HCT116 (cell line): ENCODE measurements at regions not wholly inside any gene's neighbourhood (a gene's known extent, or its start where the extent isn't known, plus 50 kb on each side); places are given as distances from the start of the nearest gene placed in this dataset.

ENCODE experiments used
- ATAC-seq: fragments of 200-7000 bp; cut with Tn5 transposase; 2 replicates; pipeline ENCODE4 v1.9.1; 2020; ENCODE audit warnings: mild to moderate bottlenecking, moderate library complexity
- BruUV-seq: library from RNA; stranded (reverse); fragments of 400-500 nt; replicated peaks from 2 replicates; lab custom pipeline; 2021; lab: Mats Ljungman, UMichigan
- CTCF ChIA-PET: fragments of 300-600 bp; sonication (Branson Sonifier 250); formaldehyde crosslinking; loops from one replicate; lab custom pipeline; 2021; ENCODE audit warnings: antibody characterized with exemption; lab: Charles Lee
- POLR2A ChIA-PET: fragments of 300-600, 350-600 bp; sonication (Branson Sonifier 250); formaldehyde crosslinking; loops from one replicate; lab custom pipeline; 2021; ENCODE audit warnings: antibody characterized with exemption; lab: Charles Lee
- RAD21 ChIA-PET, 2 experiments: fragments of 300-600 bp; sonication (Branson Sonifier 250); formaldehyde crosslinking; loops; one replicate each; lab custom pipeline; 2023; ENCODE audit warnings: low total read pairs in 2 of 2; ENCODE audit not compliant: uncharacterized antibody in 2 of 2, unreplicated experiment in 2 of 2, low non-redundant PET in 1 of 2; lab: Charles Lee
- DNase-seq: peaks from one replicate; pipeline ENCODE4 v3.0.0-alpha.2; 2010; ENCODE audit warnings: low read depth, low spot score
- H2AFZ ChIP-seq: fragments of 200-600 bp; shearing (Covaris generic), sonication (generic); 2 replicates; pipeline ENCODE4 v1.6.1; 2017; ENCODE audit warnings: low read depth, mixed run types, mixed read lengths, antibody characterized with exemption, low read length; ENCODE audit not compliant: poor library complexity, severe bottlenecking
- H3K27ac ChIP-seq: 2 replicates; pipeline ENCODE4 v1.5.1; 2012; ENCODE audit warnings: low read depth, low read length
- H3K27me3 ChIP-seq: fragments of 200-600 bp; sonication (generic); 2 replicates; pipeline ENCODE4 v1.6.1; 2016; ENCODE audit warnings: mixed run types, low read length, mixed read lengths; ENCODE audit not compliant: insufficient read depth
- H3K36me3 ChIP-seq, 2 experiments: fragments of 200-500 bp in 1 of 2; fragments of 200-600 bp in 1 of 2; sonication (Bioruptor generic) in 1 of 2; sonication (generic) in 1 of 2; 2 replicates each; pipeline versions ENCODE4 v1.5.1 to v1.6.1; 2014 to 2016; ENCODE audit warnings: low read length in 2 of 2, inconsistent platforms in 1 of 2, mixed read lengths in 1 of 2, mixed run types in 1 of 2; ENCODE audit not compliant: insufficient read depth in 2 of 2, control insufficient read depth in 1 of 2
- H3K4me1 ChIP-seq, 2 experiments: fragments of 200-600 bp in 1 of 2; sonication (generic) in 1 of 2; 2 replicates each; pipeline versions ENCODE4 v1.5.1 to v1.6.1; 2012 to 2017; ENCODE audit warnings: low read length in 2 of 2, inconsistent platforms in 1 of 2, mild to moderate bottlenecking in 1 of 2, mixed read lengths in 1 of 2, mixed run types in 1 of 2, moderate library complexity in 1 of 2; ENCODE audit not compliant: insufficient read depth in 2 of 2, control insufficient read depth in 1 of 2
- H3K4me2 ChIP-seq: fragments of 200-600 bp; sonication (generic); 2 replicates; pipeline ENCODE4 v1.6.1; 2017; ENCODE audit warnings: mixed run types, low read length, mixed read lengths
- H3K4me3 ChIP-seq, 2 experiments: fragments of 200-600 bp in 1 of 2; sonication (generic) in 1 of 2; replicated peaks in 1 of 2; 2 replicates each; pipeline ENCODE4 v1.5.1; 2011 to 2016; ENCODE audit warnings: low read length in 2 of 2, control low read depth in 1 of 2, low read depth in 1 of 2, mild to moderate bottlenecking in 1 of 2, mixed read lengths in 1 of 2, mixed run types in 1 of 2
- H3K79me2 ChIP-seq: fragments of 200-600 bp; sonication (generic); 2 replicates; pipeline ENCODE4 v1.6.1; 2017; ENCODE audit warnings: mild to moderate bottlenecking, mixed run types, low read length, moderate library complexity, mixed read lengths; ENCODE audit not compliant: insufficient read depth
- H3K9ac ChIP-seq: fragments of 200-600 bp; sonication (generic); 2 replicates; pipeline ENCODE4 v1.6.1; 2016; ENCODE audit warnings: low read length, mixed read lengths
- H3K9me2 ChIP-seq: fragments of 200-600 bp; sonication (generic), shearing (Covaris generic); 2 replicates; pipeline ENCODE4 v1.6.1; 2017; ENCODE audit warnings: mixed run types, mild to moderate bottlenecking, moderate library complexity; ENCODE audit not compliant: insufficient read depth
- H3K9me3 ChIP-seq, 2 experiments: fragments of 200-500 bp in 1 of 2; fragments of 200-600 bp in 1 of 2; sonication (Bioruptor generic) in 1 of 2; sonication (generic) in 1 of 2; 2 replicates each; pipeline ENCODE4 v1.6.1; 2014 to 2017; ENCODE audit warnings: low read length in 2 of 2, mixed read lengths in 2 of 2, inconsistent platforms in 1 of 2, low read depth in 1 of 2, mild to moderate bottlenecking in 1 of 2, mixed run types in 1 of 2, moderate library complexity in 1 of 2; ENCODE audit not compliant: control insufficient read depth in 1 of 2, insufficient read depth in 1 of 2
- H4K20me1 ChIP-seq: fragments of 200-600 bp; sonication (generic), shearing (Covaris generic); 2 replicates; pipeline ENCODE4 v1.6.1; 2017; ENCODE audit warnings: mixed run types, mild to moderate bottlenecking, moderate library complexity; ENCODE audit not compliant: insufficient read depth
- ATF3 ChIP-seq: IDR thresholded peaks from 2 replicates; pipeline ENCODE4 v1.6.1; 2012
- CBX3 ChIP-seq: IDR thresholded peaks from 2 replicates; pipeline ENCODE4 v1.6.1; 2012; ENCODE audit warnings: low read depth
- CEBPB ChIP-seq: IDR thresholded peaks from 2 replicates; pipeline ENCODE4 v1.6.1; 2012; ENCODE audit warnings: low read depth
- CTCF ChIP-seq, 3 experiments: fragments of 200-600 bp in 1 of 3; sonication (generic) in 1 of 3; IDR thresholded peaks in 2 of 3; conservative IDR thresholded peaks in 1 of 3; 2 replicates each; pipeline ENCODE4 v1.5.1; 2012 to 2017; ENCODE audit warnings: low read depth in 2 of 3, low read length in 2 of 3, antibody characterized with exemption in 1 of 3, borderline replicate concordance in 1 of 3, control low read depth in 1 of 3, mild to moderate bottlenecking in 1 of 3, mixed read lengths in 1 of 3, mixed run types in 1 of 3, moderate library complexity in 1 of 3; ENCODE audit not compliant: insufficient read depth in 1 of 3
- EGR1 ChIP-seq: IDR thresholded peaks from 2 replicates; pipeline ENCODE4 v1.6.1; 2012; ENCODE audit warnings: low read depth
- FOSL1 ChIP-seq: IDR thresholded peaks from 2 replicates; pipeline ENCODE4 v1.6.1; 2012; ENCODE audit warnings: low read depth
- JUND ChIP-seq: IDR thresholded peaks from 2 replicates; pipeline ENCODE4 v1.6.1; 2012
- MAX ChIP-seq: IDR thresholded peaks from 2 replicates; pipeline ENCODE4 v1.6.1; 2012
- POLR2A ChIP-seq: IDR thresholded peaks from 2 replicates; pipeline ENCODE4 v1.7.0; 2011; ENCODE audit warnings: borderline replicate concordance; ENCODE audit not compliant: insufficient read depth, insufficient read length; ENCODE audit errors: extremely low read depth
- POLR2AphosphoS5 ChIP-seq: IDR thresholded peaks from 2 replicates; pipeline ENCODE4 v1.6.1; 2011; ENCODE audit warnings: mild to moderate bottlenecking, low read depth, low read length, moderate library complexity
- SIN3A ChIP-seq: IDR thresholded peaks from 2 replicates; pipeline ENCODE4 v1.6.1; 2012; ENCODE audit warnings: low read depth
- SP1 ChIP-seq: IDR thresholded peaks from 2 replicates; pipeline ENCODE4 v1.6.1; 2012; ENCODE audit warnings: low read depth
- ZBTB33 ChIP-seq: IDR thresholded peaks from 2 replicates; pipeline ENCODE4 v1.6.1; 2011; ENCODE audit warnings: mild to moderate bottlenecking, low read length, moderate library complexity; ENCODE audit not compliant: insufficient replicate concordance; ENCODE audit errors: extremely low read depth
- ZNF274 ChIP-seq: fragments of 200-500 bp; sonication (Bioruptor generic); IDR thresholded peaks from 2 replicates; pipeline ENCODE4 v1.6.1; 2014; ENCODE audit warnings: mild to moderate bottlenecking, low read depth, low read length, inconsistent platforms
- intact Hi-C: fragments of 100-400 bp; cut with micrococcal nuclease; formaldehyde crosslinking; loops from 2 replicates; pipeline ENCODE4 v1.10.0; 2022

GRCh38 chr11:86183694-86184093 is 60.9 kb upstream of the EED start:
- TF ChIP-seq POLR2A (no peak), EGR1 (no peak)
- H3K4me2 ChIP-seq = peak overlapping the region; percentile 46; the same call in 1 of the 2 replicates
- H3K4me1 ChIP-seq = peaks cover 0 to 15% of the 10 kb centered on the region in 2 experiments; a peak in 2 of 4 replicates
- H3K36me3 ChIP-seq = no peaks in the 10 kb centered on the region
- ChIA-PET POLR2A (no interaction called here), CTCF (interaction anchor here (1.0 kb wide), 1 partner anchor 10 kb away, joined by 5 read pairs; no protein-coding TSS in a partner anchor), RAD21 (no interaction called here)
- H3K9ac ChIP-seq = no peak overlapping the region
- intact Hi-C loops = no loop called here
- no peaks in the 10 kb centered on the region for H3K79me2 ChIP-seq
- H3K27me3 ChIP-seq = no peaks in the 10 kb centered on the region
- BruUV-seq = no TSS peak
- DNase-seq (no peak), ATAC-seq (peak; percentile 59)
- H3K9me3 ChIP-seq = no peaks in the 10 kb centered on the region
- H3K9me2 ChIP-seq = no peaks in the 10 kb centered on the region
- no peak overlapping the region for H3K27ac ChIP-seq
- no peaks in the 10 kb centered on the region for H4K20me1 ChIP-seq
- H2AFZ ChIP-seq = peak overlapping the region; percentile 28
- H3K4me3 ChIP-seq = no peak overlapping the region

GRCh38 chr11:86182976-86183584 is 61.5 kb upstream of the EED start:
- ATAC-seq = peak; percentile 73
- 0 out of 4 replicates have a peak overlapping the region, but pooled peaks of 1 of the 2 experiments have one; percentile 6 for H3K4me3 ChIP-seq

More at GRCh38 chr11:86182976-86183584, 61.5 kb upstream of the EED start:
- Histone ChIP-seq H3K27ac (no peak overlapping the region), H3K36me3 (no peaks in the 10 kb centered on the region), H3K4me1 (peaks cover 0 to 15% of the 10 kb centered on the region in 2 experiments; a peak in 2 of 4 replicates), H3K9me3 (no peaks in the 10 kb centered on the region), H3K79me2 (no peaks in the 10 kb centered on the region), H3K4me2 (peak overlapping the region; percentile 46), H4K20me1 (no peaks in the 10 kb centered on the region), H3K9me2 (no peaks in the 10 kb centered on the region), H2AFZ (peak overlapping the region; percentile 28), H3K27me3 (no peaks in the 10 kb centered on the region), H3K9ac (no peak overlapping the region)
- ChIA-PET POLR2A (no interaction called here), RAD21 (no interaction called here), CTCF (interaction anchor here (1.0 kb wide), 1 partner anchor 10 kb away, joined by 5 read pairs; no protein-coding TSS in a partner anchor)
- peak; percentile 66 for TF ChIP-seq MAX
- no peak for TF ChIP-seq CEBPB
- no peak for TF ChIP-seq SIN3A
- TF ChIP-seq SP1 = peak; percentile 45
- peak; percentile 5; the same call in 1 of the 2 replicates for TF ChIP-seq JUND
- peak; percentile 38; the same call in 1 of the 2 replicates for TF ChIP-seq CBX3
- no peak for TF ChIP-seq CTCF (IDR thresholded peaks at IDR 0.05 in 2 of 3, conservative IDR thresholded peaks at IDR 0.05 in 1 of 3; ENCODE audit: borderline replicate concordance in 1 of 3, insufficient read depth in 1 of 3, low read depth in 2 of 3, low read length in 2 of 3)
- no peak for TF ChIP-seq ZBTB33
- TF ChIP-seq ATF3 = no peak
- TF ChIP-seq ZNF274 = no peak
- TF ChIP-seq POLR2AphosphoS5 = peak; percentile 37; the same call in 1 of the 2 replicates
- TF ChIP-seq FOSL1 = peak; percentile 43
- intact Hi-C loops = no loop called here
- no TSS peak for BruUV-seq
- DNase-seq = no peak
